HepG2 (cell line): ENCODE measurements at regions not wholly inside any gene's neighbourhood (a gene's known extent, or its start where the extent isn't known, plus 50 kb on each side); places are given as distances from the start of the nearest gene placed in this dataset.

Source experiments
- ATAC-seq: fragments of 200-7000 bp; cut with Tn5 transposase; 3 replicates; pipeline ENCODE4 v1.9.1; 2020; ENCODE audit warnings: mild to moderate bottlenecking, moderate library complexity
- BruUV-seq: library from RNA; stranded (reverse); fragments of 400-500 nt; replicated peaks from 2 replicates; lab custom pipeline; 2021; lab: Mats Ljungman, UMichigan
- CTCF ChIA-PET: fragments of 300-600 bp; formaldehyde crosslinking; extraction: SDS; loops from one replicate; lab custom pipeline; 2021; ENCODE audit warnings: low total read pairs, inconsistent platforms, low intra/inter-chr PET ratio; lab: Yijun Ruan, JAX
- POLR2A ChIA-PET: fragments of 350-600 bp; sonication (Branson Sonifier 250); formaldehyde crosslinking; loops from one replicate; lab custom pipeline; 2020; ENCODE audit warnings: antibody characterized with exemption, inconsistent platforms; lab: Yijun Ruan, JAX
- DNase-seq: peaks from one replicate; pipeline ENCODE4 v3.0.0-alpha.2; 2015; ENCODE audit warnings: low spot score
- FAIRE-seq: peaks from 3 replicates; lab custom pipeline; 2011; peaks lifted over from hg19 to GRCh38; lab: Jason Lieb, UNC
- H2AFZ ChIP-seq: one replicate; pipeline ENCODE4 v1.6.1; 2011; ENCODE audit warnings: low read length, inconsistent platforms
- H3K27ac ChIP-seq: fragments of 300-600 bp; 3 replicates; pipeline ENCODE4 v1.8.0; 2011; ENCODE audit warnings: mixed run types, mild to moderate bottlenecking, mixed read lengths, low read length, inconsistent platforms; ENCODE audit not compliant: insufficient read depth; ENCODE audit errors: extremely low read length
- H3K27me3 ChIP-seq, 2 experiments: fragments of 200-600 bp in 1 of 2; 2 replicates in 1 of 2; 3 replicates in 1 of 2; pipeline versions ENCODE4 v1.6.0 to v1.8.0; 2011; ENCODE audit warnings: low read length in 2 of 2, mild to moderate bottlenecking in 2 of 2, moderate library complexity in 2 of 2, inconsistent platforms in 1 of 2; ENCODE audit not compliant: insufficient read depth in 2 of 2, control insufficient read depth in 1 of 2
- H3K36me3 ChIP-seq, 2 experiments: fragments of 200-600 bp in 1 of 2; replicated peaks in 1 of 2; 2 replicates in 1 of 2; 3 replicates in 1 of 2; pipeline versions ENCODE4 v1.5.1 to v1.8.0; 2011; ENCODE audit warnings: low read length in 2 of 2, inconsistent platforms in 1 of 2; ENCODE audit not compliant: insufficient read depth in 2 of 2, control insufficient read depth in 1 of 2
- H3K4me1 ChIP-seq: 2 replicates; pipeline ENCODE4 v1.5.1; 2012; ENCODE audit warnings: low read length, inconsistent platforms; ENCODE audit not compliant: insufficient read depth
- H3K4me2 ChIP-seq: 2 replicates; pipeline ENCODE4 v1.6.0; 2011; ENCODE audit warnings: low read depth, low read length, inconsistent platforms
- H3K4me3 ChIP-seq, 3 experiments: fragments of 200-600 bp in 1 of 3; sonication (generic), shearing (Covaris generic) in 1 of 3; replicated peaks in 1 of 3; 2 replicates each; pipeline ENCODE4 v1.5.1; 2011 to 2016; ENCODE audit warnings: low read length in 3 of 3, inconsistent platforms in 2 of 3, low read depth in 2 of 3, mild to moderate bottlenecking in 2 of 3, control low read depth in 1 of 3, mixed read lengths in 1 of 3; ENCODE audit not compliant: insufficient read depth in 1 of 3
- H3K79me2 ChIP-seq: one replicate; pipeline ENCODE4 v1.6.1; 2011; ENCODE audit warnings: low read length, inconsistent platforms; ENCODE audit not compliant: insufficient read depth
- H3K9ac ChIP-seq: 2 replicates; pipeline ENCODE4 v1.6.0; 2011; ENCODE audit warnings: mild to moderate bottlenecking, low read depth, low read length, inconsistent platforms; ENCODE audit not compliant: insufficient read depth
- H3K9me3 ChIP-seq: 2 replicates; pipeline ENCODE4 v1.5.1; 2012; ENCODE audit warnings: mild to moderate bottlenecking, low read length
- H4K20me1 ChIP-seq: 2 replicates; pipeline ENCODE4 v1.6.0; 2011; ENCODE audit warnings: inconsistent platforms, mild to moderate bottlenecking, low read length, moderate library complexity; ENCODE audit not compliant: insufficient read depth
- ARID2 ChIP-seq: sonication (generic); formaldehyde crosslinking; IDR thresholded peaks from 2 replicates; pipeline ENCODE4 v1.8.1; 2022; ENCODE audit warnings: mild to moderate bottlenecking, missing genetic modification reagents, borderline replicate concordance
- ARID3A ChIP-seq: IDR thresholded peaks from 2 replicates; pipeline ENCODE4 v1.6.1; 2012; ENCODE audit warnings: low read depth, low read length, improper control_type of control experiment
- ARNT ChIP-seq: fragments of 450-650 bp; IDR thresholded peaks from 2 replicates; pipeline ENCODE4 v1.6.1; 2017
- ATF5 ChIP-seq: sonication (generic); formaldehyde crosslinking; IDR thresholded peaks from 2 replicates; pipeline ENCODE4 v1.4.0; 2020; ENCODE audit warnings: mild to moderate bottlenecking, low read depth, missing genetic modification reagents
- CC2D1A ChIP-seq: sonication (generic); formaldehyde crosslinking; IDR thresholded peaks from 2 replicates; pipeline ENCODE4 v1.8.1; 2023; ENCODE audit warnings: mild to moderate bottlenecking, missing genetic modification reagents
- CENPT ChIP-seq: sonication (generic); formaldehyde crosslinking; IDR thresholded peaks from 2 replicates; pipeline ENCODE4 v1.8.0; 2022; ENCODE audit warnings: low read depth, mild to moderate bottlenecking, moderate library complexity, missing genetic modification reagents
- LCORL ChIP-seq, 2 experiments: fragments of 450-650 bp in 1 of 2; sonication (generic) in 1 of 2; formaldehyde crosslinking in 1 of 2; IDR thresholded peaks; 2 replicates each; pipeline versions ENCODE4 v1.5.0 to v1.6.1; 2017 to 2020; ENCODE audit warnings: antibody characterized with exemption in 1 of 2, missing genetic modification reagents in 1 of 2
- MAFF ChIP-seq: IDR thresholded peaks from 2 replicates; pipeline ENCODE4 v1.6.1; 2011; ENCODE audit warnings: low read depth, low read length, improper control_type of control experiment
- MAFK ChIP-seq, 2 experiments: IDR thresholded peaks in 1 of 2; conservative IDR thresholded peaks in 1 of 2; 2 replicates each; pipeline ENCODE4 v1.6.1; 2011; ENCODE audit warnings: improper control_type of control experiment in 2 of 2, low read length in 2 of 2
- SMAD3 ChIP-seq: sonication (generic); formaldehyde crosslinking; IDR thresholded peaks from 2 replicates; pipeline ENCODE4 v1.4.0; 2020; ENCODE audit warnings: missing genetic modification reagents
- TAF1 ChIP-seq: sonication (generic); formaldehyde crosslinking; IDR thresholded peaks from 2 replicates; pipeline ENCODE4 v1.4.0; 2020; ENCODE audit warnings: missing genetic modification reagents
- TSC22D2 ChIP-seq: sonication (generic); formaldehyde crosslinking; IDR thresholded peaks from 2 replicates; pipeline ENCODE4 v1.5.1; 2020; ENCODE audit warnings: missing genetic modification reagents, mild to moderate bottlenecking, borderline replicate concordance
- XRCC5 ChIP-seq: fragments of 200-400 bp; formaldehyde crosslinking; optimal IDR thresholded peaks from 2 replicates; pipeline ENCODE3; 2017; ENCODE audit warnings: mild to moderate bottlenecking, low read length
- YEATS2 ChIP-seq: sonication (generic); formaldehyde crosslinking; IDR thresholded peaks from 2 replicates; pipeline ENCODE4 v1.4.0; 2020; ENCODE audit warnings: missing genetic modification reagents, borderline replicate concordance
- ZBTB8A ChIP-seq: sonication (generic); formaldehyde crosslinking; IDR thresholded peaks from 2 replicates; pipeline ENCODE4 v1.4.0; 2020; ENCODE audit warnings: mild to moderate bottlenecking, low read depth, missing genetic modification reagents, borderline replicate concordance
- ZNF362 ChIP-seq: sonication (generic); formaldehyde crosslinking; IDR thresholded peaks from 2 replicates; pipeline ENCODE4 v1.4.0; 2020; ENCODE audit warnings: missing genetic modification reagents, mild to moderate bottlenecking, borderline replicate concordance
- ZNF44 ChIP-seq: sonication (generic); formaldehyde crosslinking; IDR thresholded peaks from 2 replicates; pipeline ENCODE4 v1.5.1; 2020; ENCODE audit warnings: mild to moderate bottlenecking, missing genetic modification reagents
- ZNF451 ChIP-seq: sonication (generic); formaldehyde crosslinking; IDR thresholded peaks from 2 replicates; pipeline ENCODE4 v1.5.0; 2020; ENCODE audit warnings: mild to moderate bottlenecking, missing genetic modification reagents
- ZNF782 ChIP-seq: sonication (generic); formaldehyde crosslinking; IDR thresholded peaks from 2 replicates; pipeline ENCODE4 v1.4.0; 2020; ENCODE audit warnings: missing genetic modification reagents, mild to moderate bottlenecking, borderline replicate concordance
- WGBS: methylation state at CpG from one replicate; pipeline ENCODE4 v1.1.6; 2017; ENCODE audit warnings: low lambda C conversion rate; 5-methylcytosine and 5-hydroxymethylcytosine counted together
- in situ Hi-C: cut with HindIII; loops from 2 replicates; pipeline ENCODE4 v1.10.0; 2017; ENCODE audit warnings: low pct_unique_long_range_greater_than_20kb; ENCODE audit not compliant: extremely low pct_ligation_motif_present
- intact Hi-C: fragments of 100-400 bp; cut with micrococcal nuclease; formaldehyde crosslinking; loops from one replicate; pipeline ENCODE4 v1.10.0; 2022; ENCODE audit not compliant: unreplicated experiment

GRCh38 chr2:185947722-185948121 lies 209.1 kb downstream of the FSIP2 start:
- in situ Hi-C loops = no loop called here
- 84% methylated on average over 2 of the region's 2 CpGs for WGBS

GRCh38 chr2:185952100-185952499 lies 213.5 kb downstream of the FSIP2 start:
- no peak overlapping the region for H2AFZ ChIP-seq
- CTCF ChIA-PET = no interaction called here
- DNase-seq (no peak), FAIRE-seq (no peak), ATAC-seq (no peak)
- no peak overlapping the region for H3K9ac ChIP-seq
- POLR2A ChIA-PET = no interaction called here
- no peaks in the 10 kb centered on the region for H3K4me1 ChIP-seq
- H3K36me3 ChIP-seq = no peaks in the 10 kb centered on the region
- in situ Hi-C loops (no loop called here), intact Hi-C loops (loop anchor here (10.0 kb wide), 2 partner anchors 303 to 503 kb away; no protein-coding TSS in a partner anchor)
- H3K27me3 ChIP-seq = no peaks in the 10 kb centered on the region
- no peak overlapping the region for H3K4me3 ChIP-seq
- WGBS = 96% methylated on average over 3 of the region's 3 CpGs
- no peak overlapping the region for H3K27ac ChIP-seq
- BruUV-seq = no TSS peak
- no peaks in the 10 kb centered on the region for H4K20me1 ChIP-seq
- H3K79me2 ChIP-seq = no peaks in the 10 kb centered on the region
- no peaks in the 10 kb centered on the region for H3K9me3 ChIP-seq
- H3K4me2 ChIP-seq = no peak overlapping the region
- TF ChIP-seq TAF1 (CRISPR knock-in tag) = no peak
- TF ChIP-seq ATF5 (CRISPR knock-in tag) = no peak
- no peak for TF ChIP-seq TSC22D2 (CRISPR knock-in tag)
- TF ChIP-seq ARID3A = no peak
- TF ChIP-seq CC2D1A (CRISPR knock-in tag) = no peak
- no peak for TF ChIP-seq YEATS2 (CRISPR knock-in tag)

More at GRCh38 chr2:185947722-185948121, 209.1 kb downstream of the FSIP2 start:
- TF ChIP-seq MAFF (peak; percentile 77), ZNF362 (CRISPR knock-in tag) (no peak), CENPT (no peak), ARID2 (CRISPR knock-in tag) (no peak), LCORL (IDR thresholded peaks at IDR 0.05) (no peak), LCORL (CRISPR knock-in tag; IDR thresholded peaks at IDR 0.05) (no peak), ZNF451 (no peak), ARNT (no peak), ZBTB8A (CRISPR knock-in tag) (no peak), XRCC5 (no peak), ZNF44 (CRISPR knock-in tag) (no peak), MAFK (conservative IDR thresholded peaks at IDR 0.05 in 1 of 2, IDR thresholded peaks at IDR 0.05 in 1 of 2; ENCODE audit: low read length in 2 of 2) (peak; percentile 55 to 86), SMAD3 (CRISPR knock-in tag) (no peak), ZNF782 (CRISPR knock-in tag) (no peak)
- FAIRE-seq (no peak), ATAC-seq (no peak), DNase-seq (no peak)
- Histone ChIP-seq H3K9ac (no peak overlapping the region), H4K20me1 (no peaks in the 10 kb centered on the region), H3K36me3 (no peaks in the 10 kb centered on the region), H3K9me3 (peaks cover 7% of the 10 kb centered on the region), H2AFZ (no peak overlapping the region), H3K4me2 (no peak overlapping the region), H3K4me1 (no peaks in the 10 kb centered on the region), H3K4me3 (no peak overlapping the region), H3K27me3 (no peaks in the 10 kb centered on the region), H3K27ac (no peak overlapping the region), H3K79me2 (no peaks in the 10 kb centered on the region)
- no TSS peak for BruUV-seq
- intact Hi-C loops = no loop called here
- ChIA-PET POLR2A (no interaction called here), CTCF (no interaction called here)
